ENCODE measurements at regions not wholly inside any gene's neighbourhood (a gene's known extent, or its start where the extent isn't known, plus 50 kb on each side); places are given as distances from the start of the nearest gene placed in this dataset.

DNA sequence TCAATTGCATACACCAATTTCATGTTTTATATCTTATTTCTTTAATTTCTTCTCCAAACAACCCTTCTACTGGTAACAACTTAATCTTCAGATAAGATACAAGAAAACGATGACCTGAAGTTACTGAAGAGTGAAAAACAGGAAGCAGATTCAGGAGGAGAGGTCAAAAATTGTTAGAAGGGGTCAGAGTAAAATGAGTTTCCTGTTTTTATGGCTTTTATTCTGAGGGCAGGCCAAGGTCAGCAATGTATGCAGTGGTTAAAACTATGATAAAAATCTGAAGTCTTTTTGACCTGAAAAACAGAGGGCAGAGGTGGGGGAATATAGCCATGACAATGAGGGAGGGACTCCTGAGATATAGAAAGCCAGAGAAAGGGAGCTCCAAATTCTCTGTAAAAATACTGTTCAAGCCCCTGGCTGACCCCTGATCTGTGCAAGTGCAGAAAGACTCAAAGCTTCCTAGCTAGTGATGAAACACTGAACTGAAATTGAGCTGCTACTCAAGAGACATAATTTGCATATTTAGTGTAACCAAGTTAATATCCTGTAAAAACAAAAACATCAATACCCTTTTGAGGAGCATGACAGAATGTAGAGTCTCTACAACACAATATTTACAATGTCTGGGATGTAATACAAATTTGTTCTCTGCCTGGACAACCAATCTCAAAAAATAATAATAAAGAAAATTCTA is 514.3 kb upstream of the SEL1L start:
- DNase-seq (ENCODE audit: low read depth): no peak

DNA sequence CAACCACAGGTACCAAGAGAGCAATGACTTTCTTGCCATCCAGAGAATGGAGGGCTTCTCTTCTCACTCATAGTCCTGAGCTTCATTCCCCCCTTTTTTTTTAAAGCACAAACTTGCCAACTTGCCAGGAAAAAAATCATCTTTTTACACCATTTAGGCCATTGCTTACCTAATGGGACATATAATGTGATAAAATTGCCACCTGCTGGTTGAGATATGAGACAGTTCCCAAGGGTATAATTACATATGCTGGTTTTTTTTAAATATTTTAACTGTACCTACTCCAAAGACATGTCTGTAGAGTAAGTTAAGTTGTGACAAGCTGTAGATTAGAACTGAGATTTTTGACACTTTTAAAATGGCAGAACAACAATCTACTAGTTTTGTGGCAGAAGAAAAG is 519.1 kb upstream of the SEL1L start:
- no peak for DNase-seq (ENCODE audit: low read depth)

DNA sequence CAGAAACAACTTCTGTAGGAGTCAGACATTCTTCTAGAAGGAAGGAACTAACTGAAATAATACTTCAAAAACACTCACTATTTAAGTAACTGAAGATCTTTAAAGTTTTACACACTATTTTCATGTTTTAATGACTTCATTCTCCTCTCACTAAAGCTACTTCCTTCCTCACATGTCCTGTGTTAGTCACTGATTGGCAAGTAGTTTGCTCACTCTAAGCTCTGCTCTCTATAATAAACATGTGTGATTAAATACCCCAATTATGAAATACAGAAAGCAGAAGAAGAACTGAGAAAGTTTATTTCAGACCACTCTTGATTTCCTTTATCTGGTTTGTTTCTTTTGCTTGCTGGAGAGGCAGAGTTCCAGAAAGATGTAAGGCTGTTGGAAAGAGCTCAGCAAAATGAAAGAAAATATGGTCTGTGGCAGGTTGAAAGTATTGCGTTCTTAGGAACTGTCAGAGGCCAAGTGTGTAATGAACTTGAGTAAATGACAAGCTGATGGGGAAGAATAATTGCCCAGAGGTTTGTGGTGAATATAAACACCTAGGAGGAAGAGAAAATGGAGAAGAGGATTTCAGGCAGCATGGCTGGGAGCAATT is 522.0 kb upstream of the SEL1L start:
- DNase-seq (ENCODE audit: low read depth): no peak

- DNase-seq (ENCODE audit: low read depth): no peak
These were observed 526.6 kb upstream of the SEL1L start for GRCh38 chr14:82060219-82060618.

GRCh38 chr14:82067221-82067875 is 533.7 kb upstream of the SEL1L start:
- DNase-seq (ENCODE audit: low read depth): no peak

GRCh38 chr14:82070040-82070439 is 536.4 kb upstream of the SEL1L start:
- no peak for DNase-seq (ENCODE audit: low read depth)

DNA sequence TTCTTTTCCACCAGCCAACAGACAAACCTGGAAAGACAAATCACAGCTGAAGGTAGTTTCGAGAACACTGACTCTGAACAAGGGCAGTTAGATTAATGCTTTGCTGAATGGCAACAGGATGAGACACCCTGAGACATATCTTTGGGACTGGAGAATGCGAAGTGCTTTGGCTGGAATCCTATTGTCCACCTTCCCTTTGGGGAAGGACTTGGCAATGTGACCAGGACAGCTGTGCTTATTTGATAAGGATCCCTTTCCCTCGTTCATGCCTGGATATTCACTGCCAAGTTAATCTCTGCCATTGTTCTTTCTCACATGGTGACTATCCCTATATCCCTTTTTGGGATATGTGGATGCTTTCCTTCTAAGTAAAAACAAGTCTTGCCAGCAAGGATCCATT is 537.1 kb upstream of the SEL1L start:
- no peak for DNase-seq (ENCODE audit: low read depth)

DNA sequence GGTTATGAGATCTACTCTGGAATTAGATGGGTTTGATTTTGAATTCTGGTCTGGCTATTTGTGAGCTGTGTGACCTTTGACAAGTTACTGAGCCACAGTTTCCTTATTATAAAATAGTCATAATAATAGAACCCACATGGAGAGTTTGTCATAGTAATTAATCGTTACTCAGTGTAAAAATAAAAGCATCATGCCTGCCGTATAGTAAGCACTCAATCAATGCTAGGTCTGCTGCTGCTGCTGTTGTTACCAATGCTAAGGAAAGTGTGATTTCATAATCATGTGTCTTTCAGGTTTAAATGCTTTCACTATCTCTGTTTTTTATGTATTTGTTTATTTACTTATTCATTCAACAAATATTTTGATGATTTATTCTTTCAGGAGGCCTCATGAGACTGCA is 539.9 kb upstream of the SEL1L start:
- no peak for DNase-seq (ENCODE audit: low read depth)

GRCh38 chr14:82075566-82075965 is 541.9 kb upstream of the SEL1L start:
- DNase-seq (ENCODE audit: low read depth): no peak

GRCh38 chr14:82079553-82079952 is 545.9 kb upstream of the SEL1L start:
- no peak for DNase-seq (ENCODE audit: low read depth)

GRCh38 chr14:82080370-82080769 is 546.7 kb upstream of the SEL1L start:
- no peak for DNase-seq (ENCODE audit: low read depth)

DNA sequence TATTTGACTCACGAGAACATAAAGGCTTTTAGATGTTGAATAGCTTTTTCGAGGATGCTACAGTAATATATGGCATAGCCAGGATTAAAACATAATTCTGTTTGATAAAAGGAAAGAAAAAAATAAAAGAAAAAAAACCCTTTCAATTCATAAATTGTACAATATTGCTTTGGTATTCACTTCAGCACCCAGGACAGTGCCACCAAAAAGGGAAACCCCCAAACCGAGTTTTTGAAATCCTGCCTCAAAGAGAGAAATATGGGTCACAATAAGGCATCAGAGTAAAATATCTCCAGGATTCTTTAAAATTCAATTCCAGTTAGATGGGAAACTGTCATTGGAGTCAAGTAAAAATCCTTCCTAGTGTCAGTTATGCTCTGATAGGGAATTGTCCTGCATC is 551.2 kb upstream of the SEL1L start:
- no peak for DNase-seq (ENCODE audit: low read depth)

DNA sequence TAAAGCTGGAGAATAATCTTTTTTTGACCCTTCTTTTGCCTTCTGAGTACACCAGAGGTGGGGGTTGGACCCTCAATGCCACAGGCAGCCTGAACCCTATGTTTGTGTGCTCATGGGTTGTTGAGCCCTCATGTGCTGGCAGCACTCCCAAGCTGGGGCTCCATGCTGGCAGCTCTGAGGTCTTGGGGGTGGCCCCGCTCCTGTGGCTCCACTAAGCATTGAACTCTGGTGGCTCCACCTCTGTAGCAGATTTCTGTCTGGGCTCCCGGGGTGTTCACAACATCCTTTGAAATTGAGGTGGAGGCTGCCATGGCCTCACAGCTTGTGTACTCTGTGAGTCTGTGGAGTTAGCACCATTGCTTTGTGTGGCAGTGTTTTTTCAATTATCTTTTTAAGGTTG is 557.4 kb upstream of the SEL1L start:
- no peak for DNase-seq (ENCODE audit: low read depth)

GRCh38 chr14:82094829-82095345 is 561.2 kb upstream of the SEL1L start:
- no peak for DNase-seq (ENCODE audit: low read depth)

DNA sequence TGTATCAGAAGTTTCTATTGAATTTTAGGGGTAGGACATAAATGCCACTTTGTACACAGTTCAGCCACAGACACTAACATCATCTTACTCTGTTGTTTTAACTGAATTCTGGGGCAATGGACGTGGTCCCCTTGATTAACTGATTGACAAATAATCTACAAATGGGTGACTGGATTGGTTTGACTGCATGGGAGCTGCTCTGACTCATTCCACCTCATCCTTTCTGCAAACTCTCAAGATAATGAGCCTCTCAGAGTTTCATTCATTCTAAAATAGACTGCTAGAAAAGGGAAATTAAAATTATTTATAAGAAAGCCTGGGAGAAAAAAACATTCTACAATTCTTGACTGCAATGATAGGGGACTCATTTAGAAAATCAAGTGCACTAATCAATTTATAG is 570.4 kb upstream of the SEL1L start:
- no peak for DNase-seq (ENCODE audit: low read depth)

DNA sequence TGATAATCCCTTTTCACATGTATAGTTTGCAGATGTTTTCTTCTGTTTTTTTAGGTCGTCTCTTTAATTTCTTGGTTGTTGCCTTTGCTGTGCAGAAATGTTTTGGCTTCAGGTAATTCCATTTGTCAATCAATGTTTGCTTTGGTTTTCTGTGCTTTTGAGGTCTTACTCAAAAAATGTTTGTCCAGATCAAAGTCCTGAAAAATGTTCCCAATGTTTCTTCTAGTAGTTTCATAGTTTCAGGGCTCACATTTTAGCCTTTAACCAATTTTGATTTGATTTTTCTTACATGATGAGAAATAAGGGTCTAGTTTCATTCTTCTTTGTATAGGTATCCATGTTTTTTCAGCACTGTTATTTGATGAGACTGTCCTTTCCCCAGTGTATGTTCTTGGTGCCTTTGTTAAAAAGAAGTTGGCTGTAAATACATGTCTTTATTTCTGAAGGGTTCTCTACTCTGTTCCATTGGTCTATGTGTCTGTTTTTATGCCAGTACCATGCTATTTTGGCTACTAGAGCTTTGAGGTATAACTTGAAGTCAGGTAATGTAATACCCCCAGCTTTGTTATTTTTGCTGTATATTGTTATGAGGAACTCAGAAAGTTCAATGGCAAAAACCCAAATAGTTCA is 578.7 kb upstream of the SEL1L start:
- DNase-seq (ENCODE audit: low read depth): no peak

DNA sequence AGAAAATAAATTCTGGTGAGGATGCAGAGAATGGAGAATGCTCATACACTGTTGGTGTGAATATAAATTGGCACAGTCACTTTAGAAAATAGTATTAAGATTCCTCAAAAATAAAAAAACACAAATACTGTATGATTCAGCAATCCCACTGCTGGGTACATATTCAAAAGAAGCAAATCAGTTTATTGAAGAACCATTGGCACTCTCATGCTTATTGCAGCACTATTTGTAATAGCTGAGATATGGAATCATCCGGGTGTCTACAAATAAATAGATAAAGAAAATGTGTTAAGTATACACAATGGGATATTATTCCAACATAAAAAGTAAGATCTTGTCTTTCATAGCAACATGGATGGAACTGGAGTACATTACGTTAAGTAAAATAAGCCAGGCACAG is 579.4 kb upstream of the SEL1L start:
- no peak for DNase-seq (ENCODE audit: low read depth)

GRCh38 chr14:82113710-82114109 is 580.1 kb upstream of the SEL1L start:
- DNase-seq (ENCODE audit: low read depth): no peak

DNA sequence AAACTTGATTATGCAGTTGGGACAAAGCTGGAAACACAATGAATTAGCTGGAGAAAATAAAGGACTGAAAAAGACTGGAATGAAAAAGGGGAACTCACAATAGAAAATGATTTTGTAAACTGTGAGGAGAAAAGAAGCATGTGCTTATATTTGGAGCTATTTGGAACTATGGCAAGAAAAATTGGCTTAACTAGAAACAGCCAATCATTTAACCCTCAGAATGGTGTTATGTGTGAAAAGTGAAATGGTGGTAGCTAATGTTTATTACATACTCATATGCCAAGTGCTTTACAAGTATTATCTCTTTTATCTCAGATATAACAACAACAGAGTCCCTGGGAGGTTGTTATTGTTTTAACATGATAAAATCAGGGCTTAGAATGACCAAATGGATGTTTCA is 583.1 kb upstream of the SEL1L start:
- DNase-seq (ENCODE audit: low read depth): no peak

GRCh38 chr14:82122655-82123054 is 589.0 kb upstream of the SEL1L start:
- DNase-seq (ENCODE audit: low read depth): no peak

GRCh38 chr14:82124511-82124910 is 590.9 kb upstream of the SEL1L start:
- DNase-seq (ENCODE audit: low read depth): no peak

- no peak for DNase-seq (ENCODE audit: low read depth)
These were observed 592.4 kb upstream of the SEL1L start for GRCh38 chr14:82126006-82126405.

DNA sequence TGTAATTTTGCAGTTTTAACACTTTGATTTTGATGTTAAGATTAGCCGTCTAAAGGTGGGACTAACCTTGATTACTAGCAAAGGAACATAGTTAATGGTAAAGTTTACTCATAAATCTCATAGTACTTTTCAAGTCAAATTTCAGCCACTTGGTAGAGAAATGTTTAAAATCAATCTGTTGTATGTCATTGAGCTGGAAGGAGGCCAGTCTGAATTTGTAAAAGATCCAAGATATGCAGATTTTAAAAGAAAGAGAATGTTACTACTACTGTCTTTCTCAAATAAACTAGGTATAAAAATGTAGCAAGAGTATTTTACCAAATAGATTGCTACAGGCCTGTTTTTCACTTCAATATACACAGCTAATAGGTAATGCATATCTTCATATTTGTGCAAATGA is 600.8 kb upstream of the SEL1L start:
- DNase-seq (ENCODE audit: low read depth): no peak

Data from GM04503 (cell line).